ENCODE measurements at regions not wholly inside any gene's neighbourhood (a gene's known extent, or its start where the extent isn't known, plus 50 kb on each side); places are given as distances from the start of the nearest gene placed in this dataset.

GRCh38 chr13:53822136-53822535 lies 793.5 kb downstream of the OLFM4 start:
- H3K4me2 ChIP-seq (ENCODE audit: insufficient read depth, low read length): no peak overlapping the region
- DNase-seq (ENCODE audit: insufficient read length, low spot score, missing footprints): peak; percentile 1
- TF ChIP-seq CTCF (IDR thresholded peaks at IDR 0.05; ENCODE audit: extremely low read depth, low read depth, low read length): no peak
- no peaks in the 10 kb centered on the region for H3K79me2 ChIP-seq (ENCODE audit: insufficient read depth, low read length)
- H2AFZ ChIP-seq (ENCODE audit: low read length): no peak overlapping the region
- no peak overlapping the region for H3K27ac ChIP-seq (ENCODE audit: low read depth, low read length)
- H4K20me1 ChIP-seq (ENCODE audit: insufficient read depth, low read length): no peaks in the 10 kb centered on the region
- H3K4me3 ChIP-seq (ENCODE audit: insufficient read depth, low read length): no peak overlapping the region
- no peaks in the 10 kb centered on the region for H3K4me1 ChIP-seq (ENCODE audit: insufficient read depth, low read length)
- H3K9me3 ChIP-seq (ENCODE audit: low read depth, low read length): no peaks in the 10 kb centered on the region
- no peaks in the 10 kb centered on the region for H3K27me3 ChIP-seq (ENCODE audit: insufficient read depth, low read length)
- H3K36me3 ChIP-seq (ENCODE audit: insufficient read depth, low read length): no peaks in the 10 kb centered on the region

- Histone ChIP-seq H3K36me3 (ENCODE audit: insufficient read depth, low read length) (no peaks in the 10 kb centered on the region), H3K27me3 (ENCODE audit: insufficient read depth, low read length) (no peaks in the 10 kb centered on the region), H3K79me2 (ENCODE audit: insufficient read depth, low read length) (no peaks in the 10 kb centered on the region), H3K4me3 (ENCODE audit: insufficient read depth, low read length) (no peak overlapping the region), H3K4me1 (ENCODE audit: insufficient read depth, low read length) (no peaks in the 10 kb centered on the region), H3K27ac (ENCODE audit: low read depth, low read length) (no peak overlapping the region), H3K9me3 (ENCODE audit: low read depth, low read length) (no peaks in the 10 kb centered on the region), H3K4me2 (ENCODE audit: insufficient read depth, low read length) (no peak overlapping the region), H2AFZ (ENCODE audit: low read length) (no peak overlapping the region), H4K20me1 (ENCODE audit: insufficient read depth, low read length) (no peaks in the 10 kb centered on the region)
- no peak for TF ChIP-seq CTCF (IDR thresholded peaks at IDR 0.05; ENCODE audit: extremely low read depth, low read depth, low read length)
- DNase-seq (ENCODE audit: insufficient read length, low spot score, missing footprints): no peak
Observed at GRCh38 chr13:53839461-53839860, 810.8 kb downstream of the OLFM4 start.

- peaks cover 4% of the 10 kb centered on the region for H3K9me3 ChIP-seq (ENCODE audit: low read depth, low read length)
- H2AFZ ChIP-seq (ENCODE audit: low read length): no peak overlapping the region
- no peaks in the 10 kb centered on the region for H3K4me1 ChIP-seq (ENCODE audit: insufficient read depth, low read length)
- no peak overlapping the region for H3K4me3 ChIP-seq (ENCODE audit: insufficient read depth, low read length)
- H3K36me3 ChIP-seq (ENCODE audit: insufficient read depth, low read length): no peaks in the 10 kb centered on the region
- no peak for TF ChIP-seq CTCF (IDR thresholded peaks at IDR 0.05; ENCODE audit: extremely low read depth, low read depth, low read length)
- no peak overlapping the region for H3K27ac ChIP-seq (ENCODE audit: low read depth, low read length)
- no peaks in the 10 kb centered on the region for H3K79me2 ChIP-seq (ENCODE audit: insufficient read depth, low read length)
- no peak for DNase-seq (ENCODE audit: insufficient read length, low spot score, missing footprints)
- H3K27me3 ChIP-seq (ENCODE audit: insufficient read depth, low read length): no peaks in the 10 kb centered on the region
- H3K4me2 ChIP-seq (ENCODE audit: insufficient read depth, low read length): no peak overlapping the region
- H4K20me1 ChIP-seq (ENCODE audit: insufficient read depth, low read length): no peaks in the 10 kb centered on the region
Observed at GRCh38 chr13:53844473-53845146, 816.0 kb downstream of the OLFM4 start.

- no peaks in the 10 kb centered on the region for H3K36me3 ChIP-seq (ENCODE audit: insufficient read depth, low read length)
- H3K4me2 ChIP-seq (ENCODE audit: insufficient read depth, low read length): no peak overlapping the region
- H3K4me3 ChIP-seq (ENCODE audit: insufficient read depth, low read length): no peak overlapping the region
- H4K20me1 ChIP-seq (ENCODE audit: insufficient read depth, low read length): no peaks in the 10 kb centered on the region
- H3K9me3 ChIP-seq (ENCODE audit: low read depth, low read length): peaks cover 4% of the 10 kb centered on the region
- no peak overlapping the region for H2AFZ ChIP-seq (ENCODE audit: low read length)
- no peaks in the 10 kb centered on the region for H3K79me2 ChIP-seq (ENCODE audit: insufficient read depth, low read length)
- no peak for TF ChIP-seq CTCF (IDR thresholded peaks at IDR 0.05; ENCODE audit: extremely low read depth, low read depth, low read length)
- no peaks in the 10 kb centered on the region for H3K27me3 ChIP-seq (ENCODE audit: insufficient read depth, low read length)
- DNase-seq (ENCODE audit: insufficient read length, low spot score, missing footprints): no peak
- H3K27ac ChIP-seq (ENCODE audit: low read depth, low read length): no peak overlapping the region
- no peaks in the 10 kb centered on the region for H3K4me1 ChIP-seq (ENCODE audit: insufficient read depth, low read length)
Observed at GRCh38 chr13:53847502-53847901, 818.9 kb downstream of the OLFM4 start.
